ENCODE measurements at regions not wholly inside any gene's neighbourhood (a gene's known extent, or its start where the extent isn't known, plus 50 kb on each side); places are given as distances from the start of the nearest gene placed in this dataset.

DNA sequence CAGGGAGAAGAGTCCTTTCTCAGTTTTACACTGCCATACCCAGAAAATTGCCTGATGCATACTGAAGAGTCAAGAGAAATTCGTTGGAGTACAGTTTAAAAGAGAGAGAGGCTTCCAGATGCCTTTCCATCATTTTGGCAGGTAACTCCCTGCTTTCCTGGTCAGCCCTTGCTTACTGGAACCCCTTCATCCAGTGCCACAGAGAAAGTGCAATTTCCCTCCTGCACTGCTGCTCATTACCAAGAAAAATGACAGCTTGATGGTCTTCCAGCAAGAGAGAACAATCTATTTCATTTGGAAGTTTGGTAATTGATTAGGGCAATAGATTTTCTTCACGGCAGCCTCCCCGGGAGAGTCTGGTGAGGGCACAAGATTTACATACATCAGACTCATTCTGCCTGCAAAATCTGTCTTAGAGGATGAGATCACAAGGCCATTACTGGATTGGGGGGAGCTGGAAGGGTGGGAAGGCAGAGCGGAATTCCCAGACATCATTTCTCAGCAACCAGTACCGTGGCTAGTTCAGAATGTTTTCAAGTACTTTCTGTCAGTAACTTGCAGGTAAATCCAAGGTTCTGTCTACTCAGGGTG is 102.8 kb upstream of the SLC14A2 start:
- no peaks in the 10 kb centered on the region for H3K4me1 Mint-ChIP-seq
- H3K4me3 Mint-ChIP-seq: no peak overlapping the region
- H3K9me3 Mint-ChIP-seq: peaks cover 3% of the 10 kb centered on the region
- DNase-seq (ENCODE audit: low spot score in 2 of 2) (no peak), ATAC-seq (no peak)
- no peaks in the 10 kb centered on the region for H3K36me3 Mint-ChIP-seq
- no peak overlapping the region for H3K27ac Mint-ChIP-seq

DNA sequence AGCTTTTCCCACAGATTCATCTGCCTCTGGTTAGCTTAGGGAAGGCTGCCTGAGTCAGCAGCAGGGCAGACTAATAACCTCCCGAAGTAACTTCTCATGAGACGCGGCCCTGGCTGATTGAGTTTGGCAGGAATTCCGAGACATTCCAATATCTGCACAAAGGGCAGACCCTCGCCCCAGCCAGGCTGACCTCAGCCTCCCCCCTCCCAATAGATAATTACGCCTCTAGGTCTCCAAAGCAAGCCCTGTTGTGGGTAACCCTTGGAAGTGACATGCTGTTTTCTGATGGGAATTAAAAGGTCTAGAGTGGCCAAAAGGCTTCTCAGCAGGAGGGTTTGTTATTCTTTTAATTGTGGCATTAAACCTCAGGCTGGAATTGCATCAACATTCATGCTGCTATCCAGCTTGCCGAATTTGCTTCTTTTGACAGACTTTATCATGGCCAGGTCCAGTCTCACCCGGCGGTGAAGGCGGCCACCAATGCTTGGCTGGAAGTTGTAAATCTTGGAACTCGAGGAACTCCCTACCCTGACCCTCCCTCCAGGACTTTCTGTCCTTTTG is 98.0 kb upstream of the SLC14A2 start:
- H3K27ac Mint-ChIP-seq: no peak overlapping the region
- H3K9me3 Mint-ChIP-seq: peaks cover 3% of the 10 kb centered on the region
- H3K36me3 Mint-ChIP-seq: no peaks in the 10 kb centered on the region
- no peak for ATAC-seq
- H3K4me1 Mint-ChIP-seq: no peaks in the 10 kb centered on the region
- no peak overlapping the region for H3K4me3 Mint-ChIP-seq
- DNase-seq (ENCODE audit: low spot score in 2 of 2): no peak

DNA sequence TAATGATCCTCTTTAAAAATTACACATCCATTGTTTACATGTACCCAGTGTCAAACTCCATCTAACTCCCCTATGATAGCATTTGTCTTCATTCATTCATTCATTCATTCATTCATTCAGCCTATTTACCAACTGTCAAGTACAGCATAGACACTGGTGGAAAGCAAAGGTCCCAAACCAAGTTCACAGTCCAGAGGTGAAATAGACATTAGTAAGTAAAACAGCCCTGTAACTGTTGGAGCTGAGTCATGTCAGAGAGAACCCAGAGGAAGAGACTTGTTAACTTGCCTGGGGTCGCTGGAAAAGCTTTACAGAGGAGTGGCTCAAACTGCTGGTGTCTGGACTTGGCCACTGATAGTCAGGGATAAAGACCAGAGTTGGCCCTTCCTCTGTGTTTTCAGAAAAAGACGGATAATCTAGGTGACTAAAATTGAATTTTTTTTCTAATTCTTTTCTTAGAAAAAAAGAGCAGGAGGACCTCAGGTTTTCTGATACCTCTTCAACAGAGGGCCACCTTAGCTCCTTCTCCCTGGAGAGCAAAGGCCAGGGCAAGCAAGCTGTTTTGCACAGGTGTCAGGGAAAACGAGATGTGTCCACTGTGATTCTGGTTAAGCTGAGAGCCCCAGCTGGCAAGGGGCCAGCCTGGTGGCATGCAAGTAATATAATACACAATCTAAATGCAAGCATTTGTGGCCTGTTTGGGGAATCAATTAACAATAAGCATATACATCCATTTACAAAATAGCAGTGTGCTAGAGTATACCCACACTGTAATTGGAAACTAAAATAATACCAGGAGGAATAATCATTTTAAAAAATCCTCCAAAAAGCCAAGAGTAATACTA is 96.7 kb upstream of the SLC14A2 start:
- DNase-seq (ENCODE audit: low spot score in 2 of 2) (no peak), ATAC-seq (no peak)
- Mint-ChIP-seq H3K27ac (no peak overlapping the region), H3K4me3 (no peak overlapping the region), H3K36me3 (no peaks in the 10 kb centered on the region), H3K4me1 (no peaks in the 10 kb centered on the region), H3K9me3 (peaks cover 3% of the 10 kb centered on the region)

DNA sequence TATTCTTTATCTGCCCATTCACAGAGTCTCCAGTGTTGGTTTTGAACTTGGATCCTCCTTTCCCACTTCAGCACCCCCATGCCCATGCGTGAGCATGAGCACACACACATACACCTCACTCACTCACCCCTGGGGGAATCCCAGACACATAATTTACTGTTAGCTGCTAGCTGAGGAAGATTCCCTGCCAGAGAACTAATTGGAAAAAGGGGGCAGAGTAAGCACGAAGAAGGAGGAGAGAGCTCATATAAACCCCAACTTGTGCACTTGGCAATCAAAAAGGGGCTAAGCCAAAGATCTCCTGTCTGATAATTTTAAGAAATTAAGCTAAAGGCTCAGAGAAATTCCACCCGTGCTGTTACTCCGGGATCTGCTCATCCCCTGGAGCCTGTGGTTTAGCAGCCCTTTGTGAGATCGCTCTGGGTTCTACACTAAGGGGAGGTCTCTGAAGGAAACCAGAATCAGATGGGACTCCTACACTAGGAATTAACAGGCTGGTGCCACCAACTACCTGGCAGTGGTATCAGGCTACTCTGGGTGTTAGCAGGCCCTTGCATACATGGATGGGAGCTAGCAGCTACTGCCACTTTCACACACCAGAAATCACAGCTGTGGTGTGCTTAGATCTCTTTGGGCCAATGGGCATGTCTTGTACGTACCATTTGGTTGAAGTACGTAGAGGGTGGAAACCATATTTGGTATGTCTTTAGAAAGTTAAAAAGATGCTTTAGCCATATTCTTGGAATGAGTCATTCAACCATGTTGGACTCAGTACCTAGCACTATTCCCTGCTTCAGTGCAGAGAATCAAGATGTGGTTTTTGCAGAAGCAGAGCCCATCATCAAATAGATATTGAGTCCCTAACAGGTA is 95.6 kb upstream of the SLC14A2 start:
- no peaks in the 10 kb centered on the region for H3K4me1 Mint-ChIP-seq
- no peaks in the 10 kb centered on the region for H3K36me3 Mint-ChIP-seq
- no peak overlapping the region for H3K27ac Mint-ChIP-seq
- no peak overlapping the region for H3K4me3 Mint-ChIP-seq
- ATAC-seq (no peak), DNase-seq (ENCODE audit: low spot score in 2 of 2) (no peak)
- no peaks in the 10 kb centered on the region for H3K9me3 Mint-ChIP-seq

DNA sequence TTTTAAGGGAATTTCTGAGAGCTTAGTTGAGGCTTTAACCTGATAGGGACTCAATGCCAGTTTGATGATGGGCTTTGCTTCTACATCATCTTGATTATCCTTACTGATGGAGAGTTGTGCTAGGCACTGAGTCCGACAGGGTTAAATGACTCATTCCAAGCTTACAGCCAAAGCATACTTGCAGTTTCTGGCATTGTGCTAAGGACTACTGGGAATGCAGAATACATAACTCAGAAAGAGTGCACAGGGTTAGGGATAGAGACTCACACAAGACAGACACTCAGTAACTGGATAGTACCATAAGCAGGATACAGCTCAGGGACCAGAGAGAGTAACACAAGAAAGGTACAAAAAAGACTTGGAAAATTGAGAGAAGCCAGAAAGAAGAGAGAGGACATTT is 94.1 kb upstream of the SLC14A2 start:
- no peaks in the 10 kb centered on the region for H3K36me3 Mint-ChIP-seq
- H3K27ac Mint-ChIP-seq: no peak overlapping the region
- no peaks in the 10 kb centered on the region for H3K4me1 Mint-ChIP-seq
- no peaks in the 10 kb centered on the region for H3K9me3 Mint-ChIP-seq
- DNase-seq (ENCODE audit: low spot score in 2 of 2): no peak
- no peak overlapping the region for H3K4me3 Mint-ChIP-seq
- no peak for ATAC-seq

DNA sequence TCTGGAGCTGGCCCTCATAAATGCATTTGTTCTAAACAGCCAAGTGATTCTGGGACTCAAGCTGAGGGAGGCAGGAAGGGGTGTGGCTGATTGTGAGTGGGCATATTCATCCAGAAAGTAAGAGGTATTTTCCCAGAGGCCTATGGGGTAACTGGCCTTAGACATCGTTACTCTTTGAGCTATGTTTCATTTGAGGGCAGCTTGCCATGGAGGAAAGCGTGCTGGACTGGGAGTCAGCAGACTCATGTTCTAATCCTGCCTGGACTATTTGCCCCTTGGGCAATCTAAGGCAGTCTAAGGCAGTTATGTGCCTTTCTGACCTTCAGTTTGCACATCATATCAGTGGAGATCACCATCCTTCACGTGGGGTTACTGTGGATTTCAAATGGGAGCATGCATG is 93.5 kb upstream of the SLC14A2 start:
- Mint-ChIP-seq H3K27ac (no peak overlapping the region), H3K4me1 (no peaks in the 10 kb centered on the region), H3K4me3 (no peak overlapping the region), H3K9me3 (no peaks in the 10 kb centered on the region), H3K36me3 (no peaks in the 10 kb centered on the region)
- ATAC-seq (peak; percentile 23), DNase-seq (ENCODE audit: low spot score in 2 of 2) (no peak)

DNA sequence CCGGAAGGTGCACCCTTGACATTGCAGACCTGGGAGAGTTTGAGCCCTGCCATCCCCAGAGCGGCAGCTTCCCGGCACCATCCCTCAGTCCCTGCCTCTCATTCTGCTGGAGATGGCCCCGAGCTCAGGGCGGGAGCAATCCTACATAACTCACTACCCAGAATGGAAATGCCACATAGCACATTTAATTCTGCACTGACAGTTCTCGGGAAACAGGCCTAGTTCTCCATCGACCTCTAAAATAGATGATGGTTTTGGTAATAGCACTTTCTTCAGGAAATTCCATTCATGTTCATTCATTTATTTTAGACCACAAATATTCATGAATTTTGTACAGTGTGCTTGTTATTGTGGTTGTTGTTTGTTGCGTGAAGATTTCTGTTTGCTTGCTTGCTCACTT is 92.9 kb upstream of the SLC14A2 start:
- ATAC-seq (no peak), DNase-seq (ENCODE audit: low spot score in 2 of 2) (no peak)
- Mint-ChIP-seq H3K4me3 (no peak overlapping the region), H3K27ac (no peak overlapping the region), H3K9me3 (no peaks in the 10 kb centered on the region), H3K4me1 (no peaks in the 10 kb centered on the region), H3K36me3 (no peaks in the 10 kb centered on the region)

DNA sequence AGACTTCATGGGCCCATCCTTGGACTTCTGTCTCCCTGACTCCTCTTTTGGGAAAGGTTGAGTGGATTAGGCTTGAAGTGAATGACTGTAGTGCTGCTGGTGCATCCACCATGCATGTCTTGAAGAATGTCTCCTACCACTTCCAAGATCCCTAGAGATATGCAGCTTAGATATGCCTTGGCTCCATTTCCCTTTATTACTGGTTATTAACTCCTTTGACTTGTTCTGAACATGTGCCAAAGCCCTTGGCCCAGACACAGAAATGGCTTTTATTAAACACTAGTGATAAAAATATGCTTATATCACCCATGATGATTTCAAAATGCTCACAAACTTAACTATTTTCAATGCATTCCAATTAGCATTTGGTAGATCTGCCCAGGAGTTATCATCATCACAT is 90.0 kb upstream of the SLC14A2 start:
- H3K36me3 Mint-ChIP-seq: no peaks in the 10 kb centered on the region
- H3K4me1 Mint-ChIP-seq: no peaks in the 10 kb centered on the region
- no peak overlapping the region for H3K4me3 Mint-ChIP-seq
- H3K27ac Mint-ChIP-seq: no peak overlapping the region
- H3K9me3 Mint-ChIP-seq: no peaks in the 10 kb centered on the region
- ATAC-seq (no peak), DNase-seq (ENCODE audit: low spot score in 2 of 2) (no peak)

DNA sequence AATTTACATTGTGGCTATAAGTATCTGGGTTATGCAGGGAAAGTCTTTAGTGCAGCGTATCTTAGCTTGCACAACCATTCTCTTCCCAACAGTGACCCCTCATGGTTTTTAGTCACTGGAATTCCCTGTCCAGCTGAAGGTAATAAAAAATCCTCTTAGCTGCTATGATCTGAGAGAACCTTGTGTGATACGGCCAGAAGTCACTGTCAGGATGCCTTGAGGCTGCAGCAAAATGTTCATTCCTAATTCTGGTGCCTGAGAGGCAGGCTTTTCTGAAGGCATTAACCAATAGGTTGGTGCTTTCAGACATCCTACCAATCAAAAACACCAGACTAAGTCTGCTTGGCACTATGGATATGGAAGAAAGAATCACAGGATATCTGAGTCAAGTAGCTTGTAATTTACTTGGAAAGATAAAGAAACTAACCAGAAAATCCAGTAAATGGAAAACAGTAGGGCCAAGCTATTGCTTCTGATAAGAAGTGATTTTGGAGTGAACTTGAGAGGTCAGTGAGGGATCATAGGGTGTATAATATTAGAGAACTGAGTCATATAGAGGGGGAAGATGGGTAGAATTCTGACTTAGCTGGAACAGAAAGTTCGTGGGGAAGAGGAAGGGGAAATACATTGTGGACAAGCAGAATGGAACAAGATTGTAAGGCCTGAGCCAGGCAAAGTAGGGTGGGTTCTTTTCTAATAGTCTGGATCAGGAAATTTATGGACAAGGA is 89.0 kb upstream of the SLC14A2 start:
- Mint-ChIP-seq H3K27ac (no peak overlapping the region), H3K36me3 (no peaks in the 10 kb centered on the region), H3K9me3 (no peaks in the 10 kb centered on the region), H3K4me3 (no peak overlapping the region), H3K4me1 (no peaks in the 10 kb centered on the region)
- ATAC-seq: no peak
- no peak for DNase-seq (ENCODE audit: low spot score in 2 of 2)

DNA sequence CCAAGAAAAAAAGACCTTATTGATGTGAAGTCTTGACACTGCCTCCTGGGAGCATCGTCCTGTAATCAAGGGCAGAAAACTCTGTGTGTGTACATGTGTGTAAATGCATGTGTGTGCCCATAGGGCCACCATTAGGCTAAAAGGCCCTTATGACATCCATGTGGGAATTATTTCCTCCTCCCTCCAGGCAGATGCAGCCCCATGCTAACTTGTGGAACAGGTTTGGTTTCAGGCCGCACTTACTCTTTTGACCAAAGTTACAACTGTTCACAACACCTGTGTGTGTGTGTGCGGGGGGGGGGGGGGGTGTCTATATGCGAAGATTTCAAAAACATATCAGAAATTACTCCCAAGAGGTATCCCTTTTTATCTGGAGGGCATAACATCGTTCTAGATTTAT is 87.4 kb upstream of the SLC14A2 start:
- Mint-ChIP-seq H3K36me3 (no peaks in the 10 kb centered on the region), H3K4me3 (no peak overlapping the region), H3K27ac (no peak overlapping the region), H3K9me3 (no peaks in the 10 kb centered on the region), H3K4me1 (no peaks in the 10 kb centered on the region)
- ATAC-seq (no peak), DNase-seq (ENCODE audit: low spot score in 2 of 2) (no peak)

DNA sequence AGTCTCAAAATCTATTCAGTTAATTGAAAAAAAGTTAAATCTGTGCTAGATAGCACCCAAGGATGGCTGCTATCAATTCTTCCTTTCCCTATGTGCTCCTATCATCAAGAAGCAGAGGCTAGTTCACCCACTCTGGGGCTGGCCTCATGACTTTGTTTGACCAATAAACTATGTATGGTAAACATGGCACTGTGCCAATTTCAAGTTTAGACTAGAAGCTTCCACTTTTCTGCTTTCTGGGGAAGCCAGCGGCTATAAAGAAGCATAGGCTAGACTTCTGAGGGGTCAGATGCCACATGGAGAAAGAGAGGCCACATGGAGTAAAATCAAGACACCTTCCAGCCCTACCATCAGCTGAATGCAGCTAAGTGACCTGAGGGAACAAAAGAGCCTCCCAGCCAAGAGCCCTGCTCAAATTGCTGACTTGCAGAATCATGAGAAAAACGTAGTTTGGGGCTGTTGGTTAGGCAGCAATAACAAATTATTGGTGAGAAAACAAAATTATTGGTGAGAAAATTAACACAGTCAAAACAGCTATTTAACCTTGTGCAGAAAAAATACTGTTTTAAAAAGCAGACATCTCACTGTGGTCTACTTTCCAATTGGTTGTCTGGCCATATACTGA is 86.5 kb upstream of the SLC14A2 start:
- H3K27ac Mint-ChIP-seq: no peak overlapping the region
- no peak for DNase-seq (ENCODE audit: low spot score in 2 of 2)
- no peak overlapping the region for H3K4me3 Mint-ChIP-seq
- no peaks in the 10 kb centered on the region for H3K36me3 Mint-ChIP-seq
- H3K4me1 Mint-ChIP-seq: no peaks in the 10 kb centered on the region
- no peak for ATAC-seq
- peaks cover 6% of the 10 kb centered on the region for H3K9me3 Mint-ChIP-seq

DNA sequence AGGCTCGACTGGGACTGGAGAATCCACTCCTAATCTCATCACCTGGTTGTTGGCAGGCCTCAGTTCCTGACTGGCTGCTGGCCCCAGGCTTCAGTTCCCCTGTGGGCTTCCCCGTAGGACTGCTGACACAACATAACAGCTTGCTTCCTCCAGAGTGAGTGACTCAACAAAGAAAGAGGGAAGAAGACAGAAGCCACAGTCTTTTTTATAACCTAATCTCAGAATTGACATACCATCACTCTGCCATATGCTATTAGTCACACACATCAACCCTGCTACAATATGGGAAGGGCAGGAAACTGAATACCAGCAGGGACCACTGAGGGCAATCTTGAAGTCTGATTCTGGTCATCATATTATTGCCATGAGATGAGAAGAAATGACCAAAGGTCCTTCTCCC is 76.8 kb upstream of the SLC14A2 start:
- Mint-ChIP-seq H3K9me3 (peaks cover 11% of the 10 kb centered on the region), H3K4me1 (no peaks in the 10 kb centered on the region), H3K27ac (no peak overlapping the region)

DNA sequence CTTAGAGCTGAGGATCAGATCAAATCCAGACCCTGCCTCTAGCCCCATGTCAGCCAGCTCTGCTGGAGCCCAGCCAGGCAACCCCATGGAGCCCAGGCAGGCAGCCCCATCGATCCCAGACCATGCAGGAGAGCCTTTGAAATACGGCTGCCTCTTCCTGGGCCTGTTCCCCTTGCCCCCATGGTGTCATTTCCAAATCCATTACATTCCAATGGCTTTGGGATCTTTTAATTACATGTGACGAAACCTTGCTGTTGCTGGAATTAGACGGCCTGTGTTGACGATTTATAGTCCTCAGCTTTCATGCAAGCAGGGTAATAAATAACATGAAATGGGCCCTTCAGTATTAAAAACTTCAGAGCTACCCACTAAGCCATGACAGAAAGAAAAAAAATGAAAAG is 75.8 kb upstream of the SLC14A2 start:
- H3K9me3 Mint-ChIP-seq: peaks cover 7% of the 10 kb centered on the region
- H3K4me1 Mint-ChIP-seq: no peaks in the 10 kb centered on the region
- no peak for ATAC-seq
- no peaks in the 10 kb centered on the region for H3K36me3 Mint-ChIP-seq
- H3K4me3 Mint-ChIP-seq: no peak overlapping the region
- H3K27ac Mint-ChIP-seq: no peak overlapping the region
- DNase-seq (ENCODE audit: low spot score in 2 of 2): no peak

More for the DNA sequence above, 76.8 kb upstream of the SLC14A2 start:
- ATAC-seq (no peak), DNase-seq (ENCODE audit: low spot score in 2 of 2) (no peak)
- no peak overlapping the region for H3K4me3 Mint-ChIP-seq
- no peaks in the 10 kb centered on the region for H3K36me3 Mint-ChIP-seq

DNA sequence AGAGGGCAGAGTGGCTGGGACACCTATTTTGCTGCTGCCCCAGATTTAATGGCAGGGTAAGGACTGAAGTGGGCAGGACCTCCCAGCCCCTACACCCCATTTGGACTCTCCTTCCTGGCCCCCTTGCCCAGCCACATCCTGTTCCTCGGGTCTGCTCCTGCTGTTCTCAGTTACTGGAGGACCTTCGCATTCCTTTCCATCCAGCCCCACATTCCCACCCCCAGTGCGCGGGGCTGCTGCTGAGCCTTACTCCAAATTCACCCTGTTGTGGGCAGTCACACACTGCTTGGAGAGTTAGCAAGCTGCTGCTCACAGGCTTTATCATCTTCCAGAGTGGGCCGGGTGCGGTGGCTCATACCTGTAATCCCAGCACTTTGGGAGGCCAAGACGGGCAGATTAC is 75.2 kb upstream of the SLC14A2 start:
- no peaks in the 10 kb centered on the region for H3K4me1 Mint-ChIP-seq
- ATAC-seq (no peak), DNase-seq (ENCODE audit: low spot score in 2 of 2) (no peak)
- H3K4me3 Mint-ChIP-seq: no peak overlapping the region
- H3K27ac Mint-ChIP-seq: no peak overlapping the region
- H3K36me3 Mint-ChIP-seq: no peaks in the 10 kb centered on the region
- H3K9me3 Mint-ChIP-seq: peaks cover 7% of the 10 kb centered on the region
